ENCODE measurements at regions not wholly inside any gene's neighbourhood (a gene's known extent, or its start where the extent isn't known, plus 50 kb on each side); places are given as distances from the start of the nearest gene placed in this dataset.
"Not testable (repeated sequence)": the region's sequence is repeated elsewhere in the genome, so short reads cannot be mapped to it uniquely, and the experiment has no call there.

DNA sequence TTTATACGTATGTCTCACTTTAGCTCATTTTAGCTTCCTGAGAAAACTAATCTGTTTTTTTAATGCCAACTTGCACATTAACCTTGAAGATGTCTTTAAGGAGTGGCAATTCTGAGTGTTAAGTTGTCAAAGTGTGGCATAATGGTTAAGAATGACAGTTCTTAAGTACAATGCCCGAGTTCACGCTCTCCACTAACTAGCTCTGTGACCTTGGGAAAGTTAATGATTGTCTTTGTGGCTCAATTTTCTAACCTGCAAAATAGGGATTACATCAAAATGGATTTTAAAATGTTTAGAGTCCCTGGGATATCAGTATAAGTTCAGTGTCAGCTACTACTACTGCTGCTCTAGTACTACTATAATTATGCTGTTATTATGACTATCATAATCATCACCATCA lies 409.7 kb downstream of the SOCS6 start:
- DNase-seq (ENCODE audit: low read depth in 4 of 4, low spot score in 1 of 4), result no peak

GRCh38 chr18:70693246-70693645 lies 404.4 kb downstream of the SOCS6 start:
- no peak for DNase-seq (ENCODE audit: low read depth in 4 of 4, low spot score in 1 of 4)

DNA sequence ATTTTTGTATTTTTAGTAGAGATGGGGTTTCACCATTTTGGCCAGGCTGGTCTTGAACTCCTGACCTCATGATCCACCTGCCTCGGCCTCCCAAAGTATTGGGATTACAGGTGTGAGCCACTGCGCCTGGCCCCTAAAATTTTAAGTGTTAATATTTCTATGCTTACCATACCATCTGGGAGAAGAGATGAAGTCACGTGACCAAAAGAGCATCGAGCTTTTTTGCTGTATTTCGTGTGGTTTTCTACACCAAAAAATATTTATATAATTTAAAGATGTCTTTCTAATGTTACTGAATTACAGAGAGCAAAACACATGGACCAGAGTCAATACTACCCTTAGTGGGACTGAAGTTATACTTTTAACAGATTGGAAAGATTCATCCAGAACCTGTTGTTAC lies 400.9 kb downstream of the SOCS6 start:
- not testable (repeated sequence) for DNase-seq (ENCODE audit: low read depth in 4 of 4, low spot score in 1 of 4)

DNA sequence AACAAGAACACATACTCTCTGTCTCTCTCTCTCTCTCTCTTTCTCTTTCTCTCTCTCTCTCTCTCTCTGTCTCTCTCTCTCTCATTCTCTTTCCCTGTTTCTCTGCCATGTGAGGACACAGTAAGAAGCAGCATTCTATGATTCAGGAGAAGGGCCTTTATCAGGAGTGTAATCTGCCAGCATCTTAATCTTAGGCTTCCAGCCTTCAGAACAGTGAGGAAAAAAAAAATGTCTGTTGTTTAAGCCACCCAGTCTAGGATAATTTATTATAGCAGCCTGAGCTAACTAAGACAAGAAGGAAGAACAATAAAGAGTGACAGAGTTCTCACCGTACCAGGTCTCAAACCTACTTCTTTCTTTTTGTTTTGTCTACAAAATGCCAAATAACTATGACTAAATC lies 399.4 kb downstream of the SOCS6 start:
- no peak for DNase-seq (ENCODE audit: low read depth in 4 of 4, low spot score in 1 of 4)

DNA sequence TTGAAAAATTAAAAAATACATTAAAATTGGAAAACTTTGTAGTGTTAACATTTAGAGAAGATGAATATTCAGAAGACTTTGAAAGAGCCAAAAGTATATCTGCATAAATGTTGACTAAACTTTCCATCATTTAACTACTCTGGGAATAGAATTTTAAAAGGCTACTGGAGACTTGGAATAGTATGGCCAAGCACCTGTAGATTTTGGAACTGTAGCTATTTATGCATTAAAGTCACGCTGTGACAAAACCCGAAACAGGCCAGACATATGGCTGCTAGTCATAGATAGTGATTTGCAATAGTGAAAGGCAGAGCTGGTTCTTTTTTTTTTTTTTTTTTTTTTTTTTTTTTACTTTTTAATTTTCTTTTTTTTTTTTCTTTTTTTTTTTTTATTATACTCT lies 396.0 kb downstream of the SOCS6 start:
- no peak for DNase-seq (ENCODE audit: low read depth in 4 of 4, low spot score in 1 of 4)

- DNase-seq (ENCODE audit: low read depth in 4 of 4, low spot score in 1 of 4), result no peak
Measured at GRCh38 chr18:70683263-70683662, 394.4 kb downstream of the SOCS6 start.

- DNase-seq (ENCODE audit: low read depth in 4 of 4, low spot score in 1 of 4), result no peak
Measured at GRCh38 chr18:70674896-70675295, 386.1 kb downstream of the SOCS6 start.

DNA sequence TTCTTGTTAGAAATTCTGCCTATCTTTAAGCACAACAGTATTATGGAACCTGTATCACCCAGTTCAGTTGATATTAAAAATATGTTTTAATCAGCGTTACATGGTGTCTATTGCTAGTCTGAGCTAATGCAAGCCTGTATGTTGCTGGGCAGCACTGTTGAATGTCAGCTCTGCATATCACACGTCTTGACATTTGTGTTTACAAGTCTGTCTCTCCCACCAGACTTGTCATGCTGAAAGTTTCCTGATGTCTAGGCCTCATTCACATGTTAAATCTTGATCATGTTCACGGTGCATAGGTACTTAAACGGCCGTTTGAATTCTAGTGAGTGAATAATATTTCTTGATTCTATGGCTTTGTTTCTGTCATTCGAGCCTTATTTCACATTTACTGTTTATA lies 385.0 kb downstream of the SOCS6 start:
- DNase-seq (ENCODE audit: low read depth in 4 of 4, low spot score in 1 of 4), result no peak

DNA sequence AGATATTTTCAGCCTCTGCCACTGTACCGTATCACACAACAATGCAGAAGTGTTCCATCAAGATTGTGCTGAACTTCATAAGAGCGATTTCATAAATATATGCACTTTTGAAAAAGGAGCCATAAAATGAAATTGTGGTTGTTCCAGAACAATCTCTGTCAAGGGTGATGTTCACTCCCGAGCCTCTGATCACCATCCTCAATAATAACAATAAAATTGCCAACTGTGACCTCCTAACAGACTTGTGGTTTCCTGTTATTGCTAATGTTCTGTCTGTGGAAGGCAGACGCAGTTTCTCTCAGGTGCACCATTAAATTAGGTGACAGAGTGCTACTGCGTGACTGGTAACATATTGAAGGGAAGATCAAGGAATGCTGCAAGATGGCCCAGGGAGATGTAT lies 383.7 kb downstream of the SOCS6 start:
- no peak for DNase-seq (ENCODE audit: low read depth in 4 of 4, low spot score in 1 of 4)

GRCh38 chr18:70671889-70672565 lies 383.2 kb downstream of the SOCS6 start:
- DNase-seq (ENCODE audit: low read depth in 4 of 4, low spot score in 1 of 4), result no peak

DNA sequence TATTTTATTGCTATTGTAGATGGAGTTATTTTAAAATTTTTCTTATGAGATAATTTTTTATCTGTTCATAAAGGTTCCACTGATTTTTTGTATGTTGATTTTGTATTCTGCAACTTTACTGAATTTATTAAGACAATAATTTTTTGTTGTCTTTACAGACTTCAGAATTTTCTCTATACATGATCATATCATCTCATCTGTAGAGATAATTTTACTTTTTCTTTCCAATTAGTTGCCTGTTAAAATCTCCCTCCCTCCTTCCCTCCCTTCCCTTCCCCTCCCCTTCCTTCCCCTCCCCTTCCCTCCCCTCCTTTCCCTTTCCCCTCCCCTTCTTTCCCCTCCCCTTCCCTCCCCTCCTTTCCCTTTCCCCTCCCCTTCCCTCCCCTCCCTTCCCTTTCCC lies 378.1 kb downstream of the SOCS6 start:
- DNase-seq (ENCODE audit: low read depth in 4 of 4, low spot score in 1 of 4), result no peak

GRCh38 chr18:70663141-70663540 lies 374.3 kb downstream of the SOCS6 start:
- DNase-seq (ENCODE audit: low read depth in 4 of 4, low spot score in 1 of 4), result no peak

DNA sequence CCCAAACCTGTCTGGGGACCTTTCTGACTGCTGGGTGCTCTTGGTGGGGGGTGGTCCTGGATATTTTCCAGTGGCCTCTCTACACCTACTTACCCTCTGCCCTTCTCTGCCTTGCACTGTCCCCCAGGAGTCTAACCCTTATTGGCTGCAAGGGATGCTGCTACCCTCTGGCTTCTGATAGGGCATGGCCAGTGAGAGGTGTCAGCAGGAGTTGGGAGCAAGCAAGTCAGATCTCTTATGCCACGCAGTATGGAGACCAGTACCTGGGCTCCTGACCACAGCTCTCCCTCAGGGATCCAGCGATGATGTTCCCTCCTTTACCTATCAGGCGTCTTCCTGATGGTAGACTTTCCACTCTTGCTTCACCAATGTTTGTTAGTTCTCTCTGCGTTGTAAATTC lies 373.7 kb downstream of the SOCS6 start:
- no peak for DNase-seq (ENCODE audit: low read depth in 4 of 4, low spot score in 1 of 4)

DNA sequence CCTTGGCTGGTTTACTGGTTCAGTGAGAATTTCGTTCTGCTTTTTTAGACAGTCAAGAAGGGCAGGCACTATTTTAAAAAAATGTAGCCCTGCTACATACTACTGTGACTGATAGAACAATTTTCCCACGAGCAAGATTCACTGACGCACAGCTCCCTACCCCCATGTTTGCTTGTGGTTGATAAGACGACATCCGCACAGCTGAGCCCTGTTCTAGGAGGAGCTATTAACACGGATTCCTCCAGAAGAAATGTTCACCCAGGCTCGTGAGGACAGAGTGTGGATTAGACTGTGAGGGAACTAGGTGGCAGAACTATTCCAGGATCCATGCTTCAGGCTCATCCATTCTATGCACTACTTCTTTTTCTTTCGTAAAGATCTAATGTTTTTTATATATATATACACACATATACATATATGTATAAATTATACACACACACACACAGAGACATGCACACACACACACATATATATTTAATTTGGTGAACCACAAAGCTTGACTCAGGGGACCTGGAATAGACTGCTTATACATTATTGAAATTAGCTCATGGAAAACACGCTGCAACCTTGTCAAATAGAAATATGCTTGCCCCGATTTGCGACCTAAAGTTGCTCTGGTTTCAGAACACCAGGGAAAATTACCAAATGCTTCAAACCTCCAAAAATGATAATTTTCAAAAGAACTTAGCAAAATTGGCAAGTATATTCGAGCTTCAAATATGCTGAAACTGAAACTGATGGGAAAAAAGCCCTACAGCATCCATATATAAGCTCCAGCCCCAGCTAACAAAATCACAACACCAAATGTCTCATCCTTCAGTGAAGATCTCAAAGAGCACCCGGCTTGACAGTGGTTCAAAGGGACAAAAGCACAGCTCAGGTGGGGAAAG lies 370.4 kb downstream of the SOCS6 start:
- DNase-seq (ENCODE audit: low read depth in 4 of 4, low spot score in 1 of 4), result no peak

DNA sequence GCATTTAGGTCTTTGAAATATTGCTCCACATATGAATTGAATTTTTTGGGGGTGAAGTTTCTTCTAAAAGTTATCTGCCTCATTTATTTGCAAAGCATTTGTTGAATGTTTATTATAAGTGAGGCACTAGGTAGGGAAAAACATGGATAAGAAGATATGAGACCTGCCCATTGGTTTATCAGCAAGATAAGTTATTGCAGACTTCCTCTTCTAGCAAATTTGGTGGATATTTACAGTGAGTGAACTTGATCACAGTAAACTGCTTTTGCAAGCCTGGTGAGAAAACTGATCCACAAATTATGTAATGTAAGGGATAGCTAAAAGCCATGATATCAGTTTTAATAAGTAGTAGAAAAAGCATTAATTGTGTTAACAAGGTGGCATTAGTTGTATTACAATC lies 364.8 kb downstream of the SOCS6 start:
- DNase-seq (ENCODE audit: low read depth in 4 of 4, low spot score in 1 of 4), result no peak

DNA sequence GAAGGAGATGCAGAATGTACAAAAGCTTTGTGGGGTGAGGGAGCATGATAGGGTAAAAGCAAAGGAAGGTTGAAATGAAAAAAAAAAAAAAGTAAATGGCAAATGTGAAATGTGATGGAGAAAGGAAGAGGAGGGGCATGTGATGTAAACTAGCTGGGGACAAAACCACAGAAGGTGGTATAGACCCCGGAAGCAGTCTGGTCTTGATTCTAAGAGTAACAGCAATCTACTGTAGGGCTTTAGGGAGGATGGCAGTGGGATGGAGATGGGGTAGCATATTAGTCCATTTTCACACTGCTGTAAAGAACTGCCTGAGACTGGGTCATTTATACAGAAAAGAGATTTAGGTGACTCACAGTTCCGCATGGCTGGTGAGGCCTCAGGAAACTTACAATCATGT lies 362.0 kb downstream of the SOCS6 start:
- no peak for DNase-seq (ENCODE audit: low read depth in 4 of 4, low spot score in 1 of 4)

DNA sequence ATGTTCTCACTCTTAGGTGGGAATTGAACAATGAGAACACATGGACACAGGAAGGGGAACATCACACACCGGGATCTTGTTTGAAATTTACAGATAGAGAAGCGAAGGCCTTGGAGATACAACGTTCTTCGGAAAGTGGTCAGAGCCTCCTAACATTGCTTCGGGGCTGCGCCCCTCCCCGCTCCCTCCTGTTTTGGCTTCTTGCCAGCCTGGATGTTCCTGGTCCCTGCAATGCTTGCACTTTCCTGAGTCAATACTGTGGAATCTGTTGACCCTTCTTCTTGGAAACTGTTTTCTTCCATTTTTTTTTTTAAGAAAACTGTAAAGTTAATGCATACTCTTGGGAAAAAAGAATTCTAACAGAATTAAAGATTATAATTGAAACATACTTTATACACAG lies 360.8 kb downstream of the SOCS6 start:
- no peak for DNase-seq (ENCODE audit: low read depth in 4 of 4, low spot score in 1 of 4)

GRCh38 chr18:70645971-70646370 lies 357.1 kb downstream of the SOCS6 start:
- DNase-seq (ENCODE audit: low read depth in 4 of 4, low spot score in 1 of 4), result no peak

GRCh38 chr18:70643812-70644211 lies 355.0 kb downstream of the SOCS6 start:
- DNase-seq (ENCODE audit: low read depth in 4 of 4, low spot score in 1 of 4), result no peak

- DNase-seq (ENCODE audit: low read depth in 4 of 4, low spot score in 1 of 4), result no peak
Measured at GRCh38 chr18:70641156-70641775, 352.4 kb downstream of the SOCS6 start.

- DNase-seq (ENCODE audit: low read depth in 4 of 4, low spot score in 1 of 4), result no peak
Measured at GRCh38 chr18:70640336-70640887, 351.6 kb downstream of the SOCS6 start.

DNA sequence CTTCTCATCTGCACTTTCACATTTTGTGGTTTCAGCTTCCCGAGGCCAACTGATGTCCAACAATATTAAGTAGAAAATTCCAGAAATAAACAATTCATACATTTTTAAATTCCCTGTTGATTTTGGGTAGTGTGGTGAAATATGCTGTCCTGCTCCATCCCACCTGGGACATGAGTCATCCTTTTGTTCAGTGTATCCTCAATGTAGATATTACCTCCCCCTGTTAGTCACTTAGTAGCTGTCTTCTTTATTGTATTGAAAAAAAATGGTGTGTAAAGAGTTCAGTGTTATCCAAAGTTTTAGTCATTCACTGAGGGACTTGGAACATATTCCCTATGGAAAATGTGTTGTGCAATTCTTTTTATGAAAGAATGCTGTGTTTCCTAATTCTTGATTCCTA lies 348.1 kb downstream of the SOCS6 start:
- DNase-seq (ENCODE audit: low read depth in 4 of 4, low spot score in 1 of 4), result no peak
